ENCODE measurements at regions not wholly inside any gene's neighbourhood (a gene's known extent, or its start where the extent isn't known, plus 50 kb on each side); places are given as distances from the start of the nearest gene placed in this dataset.

GRCh38 chr2:236896688-236897087 lies 189.0 kb upstream of the COPS8 start:
- Histone ChIP-seq H3K4me3 (no peak overlapping the region), H3K36me3 (ENCODE audit: insufficient read depth, low read length) (no peaks in the 10 kb centered on the region), H3K9ac (ENCODE audit: insufficient read length) (no peak overlapping the region), H3K9me3 (ENCODE audit: low read depth, low read length) (no peaks in the 10 kb centered on the region), H3K27ac (no peak overlapping the region)
- TF ChIP-seq POLR2AphosphoS5 (IDR thresholded peaks at IDR 0.05; ENCODE audit: borderline replicate concordance, low read depth, low read length), result no peak
- no peak for TF ChIP-seq FOXP2 (optimal IDR thresholded peaks at IDR 0.05; ENCODE audit: control extremely low read depth, extremely low read length, insufficient read depth)
- TF ChIP-seq EZH2 (IDR thresholded peaks at IDR 0.05), result no peak
- no peak for DNase-seq (ENCODE audit: low read depth, low spot score)

- no peak overlapping the region for H3K4me3 ChIP-seq
- no peak for DNase-seq (ENCODE audit: low read depth, low spot score)
- no peaks in the 10 kb centered on the region for H3K9me3 ChIP-seq (ENCODE audit: low read depth, low read length)
- TF ChIP-seq FOXP2 (optimal IDR thresholded peaks at IDR 0.05; ENCODE audit: control extremely low read depth, extremely low read length, insufficient read depth), result no peak
- TF ChIP-seq POLR2AphosphoS5 (IDR thresholded peaks at IDR 0.05; ENCODE audit: borderline replicate concordance, low read depth, low read length), result no peak
- TF ChIP-seq EZH2 (IDR thresholded peaks at IDR 0.05), result no peak
- H3K9ac ChIP-seq (ENCODE audit: insufficient read length), result no peak overlapping the region
- H3K27ac ChIP-seq, result no peak overlapping the region
- H3K36me3 ChIP-seq (ENCODE audit: insufficient read depth, low read length), result no peaks in the 10 kb centered on the region
Measured at GRCh38 chr2:236899146-236899545, 186.5 kb upstream of the COPS8 start.

- Histone ChIP-seq H3K9me3 (ENCODE audit: low read depth, low read length) (no peaks in the 10 kb centered on the region), H3K9ac (ENCODE audit: insufficient read length) (no peak overlapping the region), H3K27ac (no peak overlapping the region), H3K36me3 (ENCODE audit: insufficient read depth, low read length) (no peaks in the 10 kb centered on the region), H3K4me3 (no peak overlapping the region)
- no peak for TF ChIP-seq FOXP2 (optimal IDR thresholded peaks at IDR 0.05; ENCODE audit: control extremely low read depth, extremely low read length, insufficient read depth)
- no peak for DNase-seq (ENCODE audit: low read depth, low spot score)
Measured at GRCh38 chr2:236899950-236900640, 185.6 kb upstream of the COPS8 start.

- Histone ChIP-seq H3K36me3 (ENCODE audit: insufficient read depth, low read length) (no peaks in the 10 kb centered on the region), H3K27ac (no peak overlapping the region), H3K9me3 (ENCODE audit: low read depth, low read length) (no peaks in the 10 kb centered on the region), H3K9ac (ENCODE audit: insufficient read length) (no peak overlapping the region), H3K4me3 (no peak overlapping the region)
- DNase-seq (ENCODE audit: low read depth, low spot score), result no peak
- TF ChIP-seq FOXP2 (optimal IDR thresholded peaks at IDR 0.05; ENCODE audit: control extremely low read depth, extremely low read length, insufficient read depth) (no peak), POLR2AphosphoS5 (IDR thresholded peaks at IDR 0.05; ENCODE audit: borderline replicate concordance, low read depth, low read length) (no peak), EZH2 (IDR thresholded peaks at IDR 0.05) (no peak)
Measured at GRCh38 chr2:236901956-236902355, 183.7 kb upstream of the COPS8 start.

- Histone ChIP-seq H3K9me3 (ENCODE audit: low read depth, low read length) (no peaks in the 10 kb centered on the region), H3K36me3 (ENCODE audit: insufficient read depth, low read length) (no peaks in the 10 kb centered on the region), H3K9ac (ENCODE audit: insufficient read length) (no peak overlapping the region), H3K27ac (no peak overlapping the region), H3K4me3 (no peak overlapping the region)
- no peak for DNase-seq (ENCODE audit: low read depth, low spot score)
- TF ChIP-seq FOXP2 (optimal IDR thresholded peaks at IDR 0.05; ENCODE audit: control extremely low read depth, extremely low read length, insufficient read depth), result no peak
- no peak for TF ChIP-seq EZH2 (IDR thresholded peaks at IDR 0.05)
- no peak for TF ChIP-seq POLR2AphosphoS5 (IDR thresholded peaks at IDR 0.05; ENCODE audit: borderline replicate concordance, low read depth, low read length)
Measured at GRCh38 chr2:236903978-236904377, 181.7 kb upstream of the COPS8 start.

- no peak for DNase-seq (ENCODE audit: low read depth, low spot score)
- no peak for TF ChIP-seq FOXP2 (optimal IDR thresholded peaks at IDR 0.05; ENCODE audit: control extremely low read depth, extremely low read length, insufficient read depth)
- TF ChIP-seq POLR2AphosphoS5 (IDR thresholded peaks at IDR 0.05; ENCODE audit: borderline replicate concordance, low read depth, low read length), result no peak
- no peak for TF ChIP-seq EZH2 (IDR thresholded peaks at IDR 0.05)
- Histone ChIP-seq H3K9ac (ENCODE audit: insufficient read length) (no peak overlapping the region), H3K27ac (no peak overlapping the region), H3K36me3 (ENCODE audit: insufficient read depth, low read length) (no peaks in the 10 kb centered on the region), H3K9me3 (ENCODE audit: low read depth, low read length) (no peaks in the 10 kb centered on the region), H3K4me3 (no peak overlapping the region)
Measured at GRCh38 chr2:236904389-236905263, 181.1 kb upstream of the COPS8 start.

- no peaks in the 10 kb centered on the region for H3K9me3 ChIP-seq (ENCODE audit: low read depth, low read length)
- TF ChIP-seq EZH2 (IDR thresholded peaks at IDR 0.05), result no peak
- no peak for TF ChIP-seq FOXP2 (optimal IDR thresholded peaks at IDR 0.05; ENCODE audit: control extremely low read depth, extremely low read length, insufficient read depth)
- TF ChIP-seq POLR2AphosphoS5 (IDR thresholded peaks at IDR 0.05; ENCODE audit: borderline replicate concordance, low read depth, low read length), result no peak
- H3K9ac ChIP-seq (ENCODE audit: insufficient read length), result no peak overlapping the region
- DNase-seq (ENCODE audit: low read depth, low spot score), result no peak
- no peak overlapping the region for H3K4me3 ChIP-seq
- no peaks in the 10 kb centered on the region for H3K36me3 ChIP-seq (ENCODE audit: insufficient read depth, low read length)
- no peak overlapping the region for H3K27ac ChIP-seq
Measured at GRCh38 chr2:236905976-236906375, 179.7 kb upstream of the COPS8 start.

GRCh38 chr2:236908439-236909192 lies 177.1 kb upstream of the COPS8 start:
- no peak for DNase-seq (ENCODE audit: low read depth, low spot score)
- TF ChIP-seq POLR2AphosphoS5 (IDR thresholded peaks at IDR 0.05; ENCODE audit: borderline replicate concordance, low read depth, low read length) (no peak), FOXP2 (optimal IDR thresholded peaks at IDR 0.05; ENCODE audit: control extremely low read depth, extremely low read length, insufficient read depth) (no peak), EZH2 (IDR thresholded peaks at IDR 0.05) (no peak)
- H3K27ac ChIP-seq, result no peak overlapping the region
- no peak overlapping the region for H3K4me3 ChIP-seq
- no peak overlapping the region for H3K9ac ChIP-seq (ENCODE audit: insufficient read length)
- no peaks in the 10 kb centered on the region for H3K9me3 ChIP-seq (ENCODE audit: low read depth, low read length)
- no peaks in the 10 kb centered on the region for H3K36me3 ChIP-seq (ENCODE audit: insufficient read depth, low read length)
